K562 (cell line): ENCODE measurements at regions not wholly inside any gene's neighbourhood (a gene's known extent, or its start where the extent isn't known, plus 50 kb on each side); places are given as distances from the start of the nearest gene placed in this dataset.

Source experiments
- CCAR2 ChIP-seq: fragments of 200-400 bp; formaldehyde crosslinking; IDR thresholded peaks from 2 replicates; pipeline ENCODE4 v1.6.1; 2017; ENCODE audit warnings: mild to moderate bottlenecking, low read depth, low read length
- JUNB ChIP-seq: fragments of 450-650 bp; formaldehyde crosslinking; conservative IDR thresholded peaks from 2 replicates; pipeline ENCODE4 v1.4.0; 2020; ENCODE audit warnings: mild to moderate bottlenecking
- MXI1 ChIP-seq: IDR thresholded peaks from 2 replicates; pipeline ENCODE4 v1.6.1; 2011; ENCODE audit warnings: low read depth, mild to moderate bottlenecking, improper control_type of control experiment, low read length
- SMARCE1 ChIP-seq: fragments of 450-650 bp; IDR thresholded peaks from 2 replicates; pipeline ENCODE4 v1.7.1; 2016; ENCODE audit warnings: mild to moderate bottlenecking
- TSC22D4 ChIP-seq: fragments of 450-650 bp; IDR thresholded peaks from 2 replicates; pipeline ENCODE4 v1.6.1; 2016; ENCODE audit warnings: missing genetic modification characterization, missing biosample characterization, control low read depth
- ZNF77 ChIP-seq: fragments of 250-450 bp; sonication (Bioruptor Pico); IDR thresholded peaks from 2 replicates; pipeline ENCODE4 v1.5.0; 2020

GRCh38 chr6:169086020-169086419 lies 167.6 kb downstream of the THBS2 start:
- TF ChIP-seq JUNB (CRISPR knock-in tag) (no peak), ZNF77 (CRISPR knock-in tag) (no peak), CCAR2 (no peak), TSC22D4 (tag) (no peak), SMARCE1 (no peak), MXI1 (no peak)
